ENCODE measurements at regions not wholly inside any gene's neighbourhood (a gene's known extent, or its start where the extent isn't known, plus 50 kb on each side); places are given as distances from the start of the nearest gene placed in this dataset.
"Not testable (repeated sequence)": the region's sequence is repeated elsewhere in the genome, so short reads cannot be mapped to it uniquely, and the experiment has no call there.

GRCh38 chr5:17080361-17080760 is 137.1 kb upstream of the BASP1 start:
- DNase-seq (ENCODE audit: low read depth, low spot score), result no peak
- no peak for TF ChIP-seq CTCF (IDR thresholded peaks at IDR 0.05; ENCODE audit: low read depth, low read length)
- POLR2A ChIA-PET, result no interaction called here
- H3K4me3 ChIP-seq (ENCODE audit: low read depth, low read length), result no peak overlapping the region
- CTCF ChIA-PET, result interaction anchor here (1.1 to 1.2 kb wide), 2 partner anchors 13 to 51 kb away, joined by 3 read pairs; no protein-coding TSS in a partner anchor
- no peaks in the 10 kb centered on the region for H3K27me3 ChIP-seq (ENCODE audit: control insufficient read depth, insufficient read depth, low read length)
- H3K9me3 ChIP-seq (ENCODE audit: control insufficient read depth, insufficient read depth, low read length), result no peaks in the 10 kb centered on the region
- H3K27ac ChIP-seq (ENCODE audit: low read depth, low read length), result no peak overlapping the region

DNA sequence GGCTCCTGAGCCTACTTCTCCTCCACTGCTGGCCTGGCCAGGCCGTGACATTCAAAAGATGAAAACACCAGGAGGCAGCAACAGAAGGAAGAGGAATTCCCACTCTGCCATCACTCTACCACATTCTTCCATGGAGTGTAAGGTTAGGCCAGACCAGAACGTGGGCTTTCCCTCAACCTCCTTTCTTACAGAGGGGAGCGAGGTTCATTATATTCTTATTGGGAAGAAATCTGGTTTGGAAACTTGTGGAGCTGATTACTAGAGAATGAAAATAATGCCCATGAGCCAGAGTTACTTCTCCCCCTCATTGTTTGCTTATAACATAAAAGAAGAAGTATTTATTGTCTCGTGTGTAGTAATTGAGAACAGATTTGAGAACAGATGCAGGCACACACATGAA is 136.3 kb upstream of the BASP1 start:
- Histone ChIP-seq H3K9me3 (ENCODE audit: control insufficient read depth, insufficient read depth, low read length) (no peaks in the 10 kb centered on the region), H3K27ac (ENCODE audit: low read depth, low read length) (no peak overlapping the region), H3K27me3 (ENCODE audit: control insufficient read depth, insufficient read depth, low read length) (no peaks in the 10 kb centered on the region), H3K4me3 (ENCODE audit: low read depth, low read length) (no peak overlapping the region)
- POLR2A ChIA-PET, result no interaction called here
- no peak for DNase-seq (ENCODE audit: low read depth, low spot score)
- CTCF ChIA-PET, result interaction anchor here (0.6 to 1.2 kb wide), 3 partner anchors 12 to 50 kb away, joined by 3 read pairs; no protein-coding TSS in a partner anchor
- no peak for TF ChIP-seq CTCF (IDR thresholded peaks at IDR 0.05; ENCODE audit: low read depth, low read length)

- H3K4me3 ChIP-seq (ENCODE audit: low read depth, low read length); H3K27me3 ChIP-seq (ENCODE audit: control insufficient read depth, insufficient read depth, low read length); CTCF ChIA-PET; H3K27ac ChIP-seq (ENCODE audit: low read depth, low read length); POLR2A ChIA-PET; DNase-seq (ENCODE audit: low read depth, low spot score); H3K9me3 ChIP-seq (ENCODE audit: control insufficient read depth, insufficient read depth, low read length): not testable (repeated sequence)
Observed at GRCh38 chr5:17083276-17083675, 134.2 kb upstream of the BASP1 start.

DNA sequence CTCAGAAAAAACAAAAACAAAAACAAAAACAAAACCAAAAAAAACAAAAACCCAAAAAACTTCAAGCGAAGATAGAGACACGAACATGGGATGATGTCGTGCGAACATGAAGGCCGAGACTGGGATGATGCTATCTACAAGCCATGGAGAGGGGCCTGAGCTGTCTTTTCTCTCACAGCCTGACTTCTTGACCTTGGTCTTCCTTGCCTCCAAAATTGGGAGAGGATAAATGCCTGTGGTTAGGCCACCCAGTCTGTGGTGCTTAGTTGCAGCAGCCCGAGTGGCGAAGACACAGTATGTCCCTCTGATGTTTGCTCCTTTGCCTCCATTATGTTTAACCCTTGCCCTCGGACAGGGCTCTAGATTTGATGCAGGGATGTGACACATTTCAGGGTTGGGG is 130.4 kb upstream of the BASP1 start:
- CTCF ChIA-PET, result no interaction called here
- H3K27me3 ChIP-seq (ENCODE audit: control insufficient read depth, insufficient read depth, low read length), result no peaks in the 10 kb centered on the region
- no peak for DNase-seq (ENCODE audit: low read depth, low spot score)
- POLR2A ChIA-PET, result no interaction called here
- H3K27ac ChIP-seq (ENCODE audit: low read depth, low read length), result no peak overlapping the region
- H3K4me3 ChIP-seq (ENCODE audit: low read depth, low read length), result no peak overlapping the region
- TF ChIP-seq CTCF (IDR thresholded peaks at IDR 0.05; ENCODE audit: low read depth, low read length), result no peak
- H3K9me3 ChIP-seq (ENCODE audit: control insufficient read depth, insufficient read depth, low read length), result no peaks in the 10 kb centered on the region

DNA sequence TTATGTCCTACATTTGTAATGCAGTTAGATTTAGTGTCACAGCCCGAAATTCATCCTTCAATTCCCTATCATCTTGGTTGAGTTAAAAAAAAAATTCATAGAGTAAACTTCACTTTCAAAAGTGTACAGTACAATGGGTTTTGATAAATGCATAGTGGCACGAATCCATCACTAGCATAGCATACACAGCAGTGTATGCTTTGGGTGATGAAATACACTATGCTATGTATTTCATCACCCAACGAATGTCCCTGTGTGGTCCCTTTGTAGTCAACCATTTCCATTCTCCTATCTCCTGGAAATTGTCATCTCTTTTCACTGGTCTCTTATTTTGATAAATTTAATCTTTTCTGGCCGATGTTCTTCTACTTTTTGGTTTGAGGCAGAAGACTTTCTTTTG is 129.4 kb upstream of the BASP1 start:
- no peak overlapping the region for H3K4me3 ChIP-seq (ENCODE audit: low read depth, low read length)
- DNase-seq (ENCODE audit: low read depth, low spot score), result no peak
- H3K27ac ChIP-seq (ENCODE audit: low read depth, low read length), result no peak overlapping the region
- ChIA-PET CTCF (no interaction called here), POLR2A (interaction anchor here (0.6 kb wide), 1 partner anchor 61 kb away, joined by 3 read pairs; no protein-coding TSS in a partner anchor)
- H3K27me3 ChIP-seq (ENCODE audit: control insufficient read depth, insufficient read depth, low read length), result no peaks in the 10 kb centered on the region
- no peak for TF ChIP-seq CTCF (IDR thresholded peaks at IDR 0.05; ENCODE audit: low read depth, low read length)
- H3K9me3 ChIP-seq (ENCODE audit: control insufficient read depth, insufficient read depth, low read length), result no peaks in the 10 kb centered on the region

- no peaks in the 10 kb centered on the region for H3K27me3 ChIP-seq (ENCODE audit: control insufficient read depth, insufficient read depth, low read length)
- no peak overlapping the region for H3K4me3 ChIP-seq (ENCODE audit: low read depth, low read length)
- no peak for TF ChIP-seq CTCF (IDR thresholded peaks at IDR 0.05; ENCODE audit: low read depth, low read length)
- POLR2A ChIA-PET, result interaction anchor here (0.6 kb wide), 1 partner anchor 60 kb away, joined by 3 read pairs; no protein-coding TSS in a partner anchor
- no peak overlapping the region for H3K27ac ChIP-seq (ENCODE audit: low read depth, low read length)
- no peaks in the 10 kb centered on the region for H3K9me3 ChIP-seq (ENCODE audit: control insufficient read depth, insufficient read depth, low read length)
- DNase-seq (ENCODE audit: low read depth, low spot score), result no peak
- CTCF ChIA-PET, result interaction anchor here (1.6 kb wide), 1 partner anchor 97 kb away, joined by 10 read pairs; no protein-coding TSS in a partner anchor
Observed at GRCh38 chr5:17089001-17089400, 128.4 kb upstream of the BASP1 start.

Measured in AG04450 (cell line).